NT2/D1 (cell line): ENCODE measurements at regions not wholly inside any gene's neighbourhood (a gene's known extent, or its start where the extent isn't known, plus 50 kb on each side); places are given as distances from the start of the nearest gene placed in this dataset.

Experiments used
- DNase-seq: peaks from one replicate; pipeline ENCODE4 v3.0.0-alpha.2; 2011; ENCODE audit warnings: low read depth, low spot score
- H3K27me3 ChIP-seq: 2 replicates; pipeline ENCODE4 v1.6.0; 2011; ENCODE audit warnings: mild to moderate bottlenecking; ENCODE audit not compliant: insufficient read length, insufficient read depth
- H3K36me3 ChIP-seq: 2 replicates; pipeline ENCODE4 v1.6.1; 2011; ENCODE audit warnings: mild to moderate bottlenecking, low read length, mixed read lengths; ENCODE audit not compliant: insufficient read depth, insufficient read length
- H3K4me1 ChIP-seq: 2 replicates; pipeline ENCODE4 v1.5.1; 2011; ENCODE audit not compliant: insufficient read depth, insufficient read length
- H3K4me3 ChIP-seq: 2 replicates; pipeline ENCODE4 v1.5.1; 2011; ENCODE audit warnings: low read depth; ENCODE audit not compliant: insufficient read length
- H3K9ac ChIP-seq: 2 replicates; pipeline ENCODE4 v1.6.0; 2011; ENCODE audit warnings: low read depth; ENCODE audit not compliant: insufficient read length
- H3K9me3 ChIP-seq: 2 replicates; pipeline ENCODE4 v1.5.1; 2011; ENCODE audit warnings: mild to moderate bottlenecking, low read length; ENCODE audit not compliant: insufficient read depth
- SUZ12 ChIP-seq: IDR thresholded peaks from 2 replicates; pipeline ENCODE4 v1.6.1; 2011; ENCODE audit not compliant: insufficient read length, insufficient read depth; ENCODE audit errors: extremely low read depth
- YY1 ChIP-seq: IDR thresholded peaks from 2 replicates; pipeline ENCODE4 v1.6.1; 2011; ENCODE audit not compliant: insufficient read length, insufficient read depth
- ZNF274 ChIP-seq: IDR thresholded peaks from 2 replicates; pipeline ENCODE4 v1.6.1; 2011; ENCODE audit warnings: mild to moderate bottlenecking, low read depth, low read length

- Histone ChIP-seq H3K9me3 (no peaks in the 10 kb centered on the region), H3K4me3 (no peak overlapping the region), H3K36me3 (no peaks in the 10 kb centered on the region), H3K4me1 (no peaks in the 10 kb centered on the region), H3K27me3 (no peaks in the 10 kb centered on the region), H3K9ac (no peak overlapping the region)
- TF ChIP-seq YY1 (no peak), SUZ12 (no peak), ZNF274 (no peak)
- no peak for DNase-seq
Observed at GRCh38 chr2:220334210-220334609, 706.8 kb downstream of the SLC4A3 start.

- Histone ChIP-seq H3K4me3 (no peak overlapping the region), H3K9ac (no peak overlapping the region), H3K27me3 (no peaks in the 10 kb centered on the region), H3K4me1 (no peaks in the 10 kb centered on the region), H3K36me3 (no peaks in the 10 kb centered on the region), H3K9me3 (0 out of 2 replicates have a peak, but pooled peaks cover 3% of the 10 kb centered on the region)
- DNase-seq = no peak
- TF ChIP-seq YY1 = no peak
- TF ChIP-seq SUZ12 = no peak
- no peak for TF ChIP-seq ZNF274
Observed at GRCh38 chr2:220334871-220335590, 707.6 kb downstream of the SLC4A3 start.

- H3K9me3 ChIP-seq = 0 out of 2 replicates have a peak, but pooled peaks cover 4% of the 10 kb centered on the region
Observed at GRCh38 chr2:220335591-220335915, 708.1 kb downstream of the SLC4A3 start.

GRCh38 chr2:220336771-220337170, 709.3 kb downstream of the SLC4A3 start:
- Histone ChIP-seq H3K4me1 (no peaks in the 10 kb centered on the region), H3K9ac (no peak overlapping the region), H3K36me3 (no peaks in the 10 kb centered on the region), H3K9me3 (0 out of 2 replicates have a peak, but pooled peaks cover 4% of the 10 kb centered on the region), H3K27me3 (no peaks in the 10 kb centered on the region), H3K4me3 (no peak overlapping the region)
- no peak for DNase-seq
- TF ChIP-seq ZNF274 (no peak), SUZ12 (no peak), YY1 (no peak)

More at GRCh38 chr2:220335591-220335915, 708.1 kb downstream of the SLC4A3 start:
- H3K4me3 ChIP-seq = no peak overlapping the region
- TF ChIP-seq ZNF274 = no peak
- no peaks in the 10 kb centered on the region for H3K4me1 ChIP-seq
- no peak for DNase-seq
- no peaks in the 10 kb centered on the region for H3K36me3 ChIP-seq
- no peaks in the 10 kb centered on the region for H3K27me3 ChIP-seq
- no peak overlapping the region for H3K9ac ChIP-seq

- H3K4me1 ChIP-seq = no peaks in the 10 kb centered on the region
- TF ChIP-seq YY1 (no peak), ZNF274 (no peak), SUZ12 (no peak)
- no peak overlapping the region for H3K9ac ChIP-seq
- no peaks in the 10 kb centered on the region for H3K36me3 ChIP-seq
- no peak overlapping the region for H3K4me3 ChIP-seq
- no peaks in the 10 kb centered on the region for H3K27me3 ChIP-seq
- H3K9me3 ChIP-seq = 0 out of 2 replicates have a peak, but pooled peaks cover 4% of the 10 kb centered on the region
- no peak for DNase-seq
Observed at GRCh38 chr2:220337611-220338440, 710.4 kb downstream of the SLC4A3 start.

- Histone ChIP-seq H3K4me1 (no peaks in the 10 kb centered on the region), H3K9ac (no peak overlapping the region), H3K4me3 (no peak overlapping the region), H3K27me3 (no peaks in the 10 kb centered on the region), H3K9me3 (0 out of 2 replicates have a peak, but pooled peaks cover 4% of the 10 kb centered on the region), H3K36me3 (no peaks in the 10 kb centered on the region)
- no peak for DNase-seq
- no peak for TF ChIP-seq SUZ12
- TF ChIP-seq YY1 = no peak
- no peak for TF ChIP-seq ZNF274
Observed at GRCh38 chr2:220341014-220341413, 713.6 kb downstream of the SLC4A3 start.

GRCh38 chr2:220346919-220347318, 719.5 kb downstream of the SLC4A3 start:
- Histone ChIP-seq H3K4me1 (no peaks in the 10 kb centered on the region), H3K4me3 (no peak overlapping the region), H3K9ac (no peak overlapping the region), H3K36me3 (no peaks in the 10 kb centered on the region), H3K9me3 (no peaks in the 10 kb centered on the region), H3K27me3 (no peaks in the 10 kb centered on the region)
- no peak for DNase-seq
- TF ChIP-seq YY1 (no peak), ZNF274 (no peak), SUZ12 (no peak)

GRCh38 chr2:220347626-220348025, 720.2 kb downstream of the SLC4A3 start:
- Histone ChIP-seq H3K9me3 (no peaks in the 10 kb centered on the region), H3K4me1 (no peaks in the 10 kb centered on the region)

More at GRCh38 chr2:220347626-220348025, 720.2 kb downstream of the SLC4A3 start:
- Histone ChIP-seq H3K36me3 (no peaks in the 10 kb centered on the region), H3K27me3 (no peaks in the 10 kb centered on the region), H3K4me3 (no peak overlapping the region), H3K9ac (no peak overlapping the region)
- TF ChIP-seq ZNF274 (no peak), YY1 (no peak), SUZ12 (no peak)
- no peak for DNase-seq
